NK-92 treated with Interleukin-12 subunit alpha and Interleukin-12 subunit beta, amount 100 ng/mL, for 24 hours (cell line): ENCODE measurements at regions not wholly inside any gene's neighbourhood (a gene's known extent, or its start where the extent isn't known, plus 50 kb on each side); places are given as distances from the start of the nearest gene placed in this dataset.
"Not testable (repeated sequence)": the region's sequence is repeated elsewhere in the genome, so short reads cannot be mapped to it uniquely, and the experiment has no call there.

Experiments used
- DNase-seq: peaks from one replicate; lab custom pipeline; 2025; lab: John Stamatoyannopoulos, UW

- no peak for DNase-seq
Observed at GRCh38 chr4:128758314-128758922, 51.1 kb upstream of the JADE1 start.

- DNase-seq = no peak
Observed at GRCh38 chr4:128757712-128758111, 51.8 kb upstream of the JADE1 start.

GRCh38 chr4:128751354-128751753 lies 58.1 kb upstream of the JADE1 start:
- no peak for DNase-seq

GRCh38 chr4:128741748-128742147 lies 67.8 kb upstream of the JADE1 start:
- not testable (repeated sequence) for DNase-seq

GRCh38 chr4:128737098-128737513 lies 72.4 kb upstream of the JADE1 start:
- no peak for DNase-seq

- no peak for DNase-seq
Observed at GRCh38 chr4:128735714-128736113, 73.8 kb upstream of the JADE1 start.

GRCh38 chr4:128728190-128728589 lies 81.3 kb upstream of the JADE1 start:
- DNase-seq = no peak

- DNase-seq = no peak
Observed at GRCh38 chr4:128727658-128728057, 81.8 kb upstream of the JADE1 start.

- DNase-seq = no peak
Observed at GRCh38 chr4:128725405-128726055, 84.0 kb upstream of the JADE1 start.

GRCh38 chr4:128722911-128723310 lies 86.6 kb upstream of the JADE1 start:
- no peak for DNase-seq

GRCh38 chr4:128721896-128722295 lies 87.6 kb upstream of the JADE1 start:
- no peak for DNase-seq

GRCh38 chr4:128720270-128720669 lies 89.2 kb upstream of the JADE1 start:
- no peak for DNase-seq

- DNase-seq = no peak
Observed at GRCh38 chr4:128718768-128719167, 90.7 kb upstream of the JADE1 start.

- DNase-seq = no peak
Observed at GRCh38 chr4:128716338-128716737, 93.2 kb upstream of the JADE1 start.

GRCh38 chr4:128715616-128716015 lies 93.9 kb upstream of the JADE1 start:
- no peak for DNase-seq

GRCh38 chr4:128711361-128711760 lies 98.1 kb upstream of the JADE1 start:
- no peak for DNase-seq

- no peak for DNase-seq
Observed at GRCh38 chr4:128709268-128709667, 100.2 kb upstream of the JADE1 start.

GRCh38 chr4:128707864-128708263 lies 101.6 kb upstream of the JADE1 start:
- DNase-seq = no peak

- no peak for DNase-seq
Observed at GRCh38 chr4:128703948-128704347, 105.6 kb upstream of the JADE1 start.

GRCh38 chr4:128700659-128701350 lies 108.7 kb upstream of the JADE1 start:
- DNase-seq = no peak

- no peak for DNase-seq
Observed at GRCh38 chr4:128698386-128698785, 111.1 kb upstream of the JADE1 start.

GRCh38 chr4:128697323-128697722 lies 112.2 kb upstream of the JADE1 start:
- DNase-seq = no peak

GRCh38 chr4:128690011-128690410 lies 119.5 kb upstream of the JADE1 start:
- DNase-seq = no peak
